Neural cell (in vitro differentiated cells): ENCODE measurements at regions not wholly inside any gene's neighbourhood (a gene's known extent, or its start where the extent isn't known, plus 50 kb on each side); places are given as distances from the start of the nearest gene placed in this dataset.

ENCODE experiments used
- EP300 ChIP-seq: fragments of 450-650 bp; conservative IDR thresholded peaks from 2 replicates; pipeline ENCODE4 v1.6.1; 2014; ENCODE audit warnings: antibody characterized with exemption, mild to moderate bottlenecking, moderate library complexity; ENCODE audit not compliant: poor library complexity, severe bottlenecking
- EZH2 ChIP-seq: fragments of 200-600, 300-800 bp; shearing (Covaris generic), sonication (generic); IDR thresholded peaks from 2 replicates; pipeline ENCODE4 v1.6.1; 2014; ENCODE audit warnings: antibody characterized with exemption, low read length, borderline replicate concordance, mild to moderate bottlenecking; ENCODE audit not compliant: insufficient read depth, poor library complexity, severe bottlenecking
- MXI1 ChIP-seq: fragments of 450-650 bp; conservative IDR thresholded peaks from 2 replicates; pipeline ENCODE4 v1.6.1; 2014; ENCODE audit warnings: antibody characterized with exemption, mild to moderate bottlenecking; ENCODE audit not compliant: poor library complexity, severe bottlenecking
- TAF1 ChIP-seq: IDR thresholded peaks from 2 replicates; pipeline ENCODE4 v1.6.1; 2012; ENCODE audit warnings: low read depth
- TF ChIP-seq, protein P1 (sequence below): fragments of 450-650 bp; IDR thresholded peaks from 2 replicates; pipeline ENCODE4 v1.5.1; 2014; ENCODE audit warnings: antibody characterized with exemption, mild to moderate bottlenecking, moderate library complexity; ENCODE audit not compliant: poor library complexity, severe bottlenecking

DNA sequence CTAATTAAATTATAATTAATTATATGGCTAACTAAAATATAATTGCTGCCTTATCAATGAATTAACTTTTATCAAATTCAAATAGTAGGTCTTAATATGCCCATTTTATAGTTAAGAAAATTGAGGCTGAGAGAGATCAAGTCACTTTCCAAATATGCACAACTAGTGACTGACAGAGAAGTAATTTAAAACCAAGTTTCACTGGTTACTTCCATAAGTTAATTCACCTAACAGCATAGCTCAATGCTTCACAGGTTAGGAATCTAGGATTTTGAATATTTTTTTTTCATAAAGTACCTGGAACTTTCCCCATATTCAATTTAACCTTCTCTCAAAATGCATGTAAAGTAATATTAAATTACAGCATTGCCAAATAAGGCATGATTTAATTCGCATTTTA, 134.4 kb upstream of the VEGFC start:
- TF ChIP-seq EZH2 (no peak), EP300 (no peak), MXI1 (no peak), TAF1 (no peak)
- TF ChIP-seq, protein P1, sequence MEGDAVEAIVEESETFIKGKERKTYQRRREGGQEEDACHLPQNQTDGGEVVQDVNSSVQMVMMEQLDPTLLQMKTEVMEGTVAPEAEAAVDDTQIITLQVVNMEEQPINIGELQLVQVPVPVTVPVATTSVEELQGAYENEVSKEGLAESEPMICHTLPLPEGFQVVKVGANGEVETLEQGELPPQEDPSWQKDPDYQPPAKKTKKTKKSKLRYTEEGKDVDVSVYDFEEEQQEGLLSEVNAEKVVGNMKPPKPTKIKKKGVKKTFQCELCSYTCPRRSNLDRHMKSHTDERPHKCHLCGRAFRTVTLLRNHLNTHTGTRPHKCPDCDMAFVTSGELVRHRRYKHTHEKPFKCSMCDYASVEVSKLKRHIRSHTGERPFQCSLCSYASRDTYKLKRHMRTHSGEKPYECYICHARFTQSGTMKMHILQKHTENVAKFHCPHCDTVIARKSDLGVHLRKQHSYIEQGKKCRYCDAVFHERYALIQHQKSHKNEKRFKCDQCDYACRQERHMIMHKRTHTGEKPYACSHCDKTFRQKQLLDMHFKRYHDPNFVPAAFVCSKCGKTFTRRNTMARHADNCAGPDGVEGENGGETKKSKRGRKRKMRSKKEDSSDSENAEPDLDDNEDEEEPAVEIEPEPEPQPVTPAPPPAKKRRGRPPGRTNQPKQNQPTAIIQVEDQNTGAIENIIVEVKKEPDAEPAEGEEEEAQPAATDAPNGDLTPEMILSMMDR = no peak
